ENCODE measurements at regions not wholly inside any gene's neighbourhood (a gene's known extent, or its start where the extent isn't known, plus 50 kb on each side); places are given as distances from the start of the nearest gene placed in this dataset.
"Not testable (repeated sequence)": the region's sequence is repeated elsewhere in the genome, so short reads cannot be mapped to it uniquely, and the experiment has no call there.

DNA sequence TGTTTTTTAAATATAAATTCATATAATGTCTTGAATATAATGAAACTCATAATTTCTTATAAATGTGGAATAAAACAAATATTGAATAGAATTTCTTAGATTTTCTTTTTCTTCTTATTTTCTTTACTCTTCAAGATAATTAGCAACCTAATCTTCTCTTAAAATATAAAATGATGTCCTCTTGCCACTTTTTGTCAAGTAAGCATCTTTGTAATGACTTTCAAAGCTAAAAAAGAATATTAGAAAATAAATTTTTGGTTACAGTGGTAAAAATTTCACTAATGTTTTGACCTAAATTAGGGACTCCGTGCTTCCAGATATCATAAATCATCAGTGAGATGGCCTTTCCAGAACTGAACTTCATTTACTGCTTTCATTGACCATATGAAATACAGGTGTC lies 846.4 kb downstream of the FRK start:
- no peak for DNase-seq

DNA sequence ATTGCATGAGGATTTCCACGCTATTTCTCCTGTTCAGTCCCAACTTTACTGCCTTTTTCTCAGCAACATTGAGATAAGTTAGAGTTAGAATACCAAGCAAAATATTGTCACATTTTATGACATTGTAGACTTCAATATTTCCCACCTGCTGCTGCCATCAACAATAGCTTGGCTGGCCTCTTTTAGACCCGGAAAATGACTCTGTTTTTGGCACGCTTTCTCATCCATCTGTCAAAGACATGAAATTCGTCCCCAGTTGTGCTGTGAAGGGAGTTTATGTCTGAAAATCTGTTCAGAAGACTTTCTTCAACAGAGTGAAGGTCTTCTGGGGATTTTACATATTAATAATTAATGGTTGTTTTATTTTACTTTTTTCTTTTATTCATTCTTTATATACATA lies 857.3 kb downstream of the FRK start:
- no peak for DNase-seq

DNA sequence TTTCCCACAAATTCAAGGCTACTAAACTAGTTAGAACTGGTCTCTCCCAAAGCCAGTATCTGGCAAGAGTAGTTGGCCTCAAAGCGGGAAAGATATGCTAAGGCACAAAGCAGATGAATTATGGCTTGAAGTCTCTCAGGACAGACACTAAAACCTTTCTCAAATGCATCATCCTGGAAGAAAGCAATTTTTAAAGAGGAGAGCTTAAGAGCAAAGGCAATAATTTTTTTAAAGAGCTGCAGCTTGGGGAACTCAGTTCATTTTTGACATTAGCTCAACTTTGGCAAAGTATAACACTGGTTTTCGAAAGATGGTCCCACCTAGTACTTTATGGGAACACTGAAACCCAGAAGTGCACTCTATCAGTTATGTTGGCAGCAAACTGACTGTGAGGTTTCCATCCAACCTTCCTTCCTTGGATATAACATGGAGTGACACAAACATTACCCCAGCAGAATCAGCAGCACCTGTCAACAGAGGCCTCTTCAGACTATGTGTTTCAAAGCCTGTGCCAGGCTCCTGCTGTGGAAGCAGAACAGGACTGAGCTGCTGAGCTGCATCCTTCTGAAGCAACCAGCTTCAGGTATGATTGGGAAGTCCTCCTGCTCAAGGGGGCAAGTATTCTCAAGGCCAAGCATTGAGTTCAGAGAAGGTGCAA lies 852.3 kb upstream of the HS3ST5 start:
- peak in 2 of 3 experiments; percentile 16 to 50 for DNase-seq

DNA sequence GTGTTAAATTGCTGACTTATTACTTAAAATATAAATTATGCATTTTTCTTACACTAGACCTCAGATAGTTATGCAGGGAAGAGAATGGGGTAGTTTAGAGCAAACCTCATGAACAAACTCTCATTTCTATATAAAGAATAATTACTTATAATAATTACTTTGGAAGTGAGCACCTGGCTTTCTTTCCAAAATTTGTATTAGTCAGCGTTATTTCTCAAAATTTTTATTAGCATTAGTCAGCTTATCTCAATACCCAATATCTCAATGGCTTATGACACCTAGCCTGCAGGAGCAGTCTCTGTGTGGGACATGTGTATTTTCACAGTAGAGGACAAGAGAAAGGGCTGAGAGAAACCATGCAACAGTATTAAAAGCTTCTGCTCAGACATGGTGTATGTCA lies 849.2 kb upstream of the HS3ST5 start:
- DNase-seq: no peak

DNA sequence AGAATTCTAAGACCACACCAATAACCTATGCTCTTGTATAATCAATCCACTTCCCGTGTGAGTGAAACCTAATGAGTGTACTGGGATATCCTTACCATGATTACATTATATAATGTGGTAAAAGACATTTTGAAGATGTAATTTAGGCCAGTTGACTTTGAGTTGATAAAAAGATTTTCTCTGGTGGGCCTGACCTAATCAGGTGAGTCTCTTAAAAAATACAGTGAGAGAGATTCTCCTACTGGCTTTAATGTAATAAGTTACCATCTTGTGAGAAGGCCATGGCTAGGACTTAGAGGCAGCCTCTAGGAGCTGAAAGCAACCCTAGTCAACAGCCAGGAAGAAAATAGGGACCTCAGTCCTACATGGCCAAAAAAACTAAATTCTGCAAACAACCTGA lies 847.7 kb upstream of the HS3ST5 start:
- no peak for DNase-seq

DNA sequence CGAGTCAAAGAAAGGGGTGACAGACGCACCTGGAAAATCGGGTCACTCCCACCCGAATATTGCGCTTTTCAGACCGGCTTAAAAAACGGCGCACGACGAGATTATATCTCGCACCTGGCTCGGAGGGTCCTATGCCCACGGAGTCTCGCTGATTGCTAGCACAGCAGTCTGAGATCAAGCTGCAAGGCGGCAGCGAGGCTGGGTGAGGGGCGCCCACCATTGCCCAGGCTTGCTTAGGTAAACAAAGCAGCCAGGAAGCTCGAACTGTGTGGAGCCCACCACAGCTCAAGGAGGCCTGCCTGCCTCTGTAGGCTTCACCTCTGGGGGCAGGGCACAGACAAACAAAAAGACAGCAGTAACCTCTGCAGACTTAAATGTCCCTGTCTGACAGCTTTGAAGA lies 832.6 kb upstream of the HS3ST5 start:
- not testable (repeated sequence) for DNase-seq

DNA sequence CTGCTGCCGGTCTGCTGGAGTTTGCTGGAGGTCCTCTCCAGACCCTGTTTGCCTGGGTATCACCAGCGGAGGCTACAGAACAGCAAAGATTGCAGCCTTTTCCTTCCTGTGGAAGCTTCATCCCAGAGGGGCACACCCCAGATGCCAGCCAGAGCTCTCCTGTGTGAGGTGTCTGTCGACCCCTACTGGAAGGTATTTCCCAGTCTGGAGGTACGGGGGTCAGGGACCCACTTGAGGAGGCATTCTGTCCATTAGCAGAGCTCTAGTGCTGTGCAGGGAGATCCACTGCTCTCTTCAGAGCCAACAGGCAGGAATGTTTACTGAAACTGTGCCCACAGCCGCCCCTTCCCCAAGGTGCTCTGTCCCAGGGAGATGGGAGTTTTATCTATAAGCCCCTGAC lies 823.1 kb upstream of the HS3ST5 start:
- not testable (repeated sequence) for DNase-seq

DNA sequence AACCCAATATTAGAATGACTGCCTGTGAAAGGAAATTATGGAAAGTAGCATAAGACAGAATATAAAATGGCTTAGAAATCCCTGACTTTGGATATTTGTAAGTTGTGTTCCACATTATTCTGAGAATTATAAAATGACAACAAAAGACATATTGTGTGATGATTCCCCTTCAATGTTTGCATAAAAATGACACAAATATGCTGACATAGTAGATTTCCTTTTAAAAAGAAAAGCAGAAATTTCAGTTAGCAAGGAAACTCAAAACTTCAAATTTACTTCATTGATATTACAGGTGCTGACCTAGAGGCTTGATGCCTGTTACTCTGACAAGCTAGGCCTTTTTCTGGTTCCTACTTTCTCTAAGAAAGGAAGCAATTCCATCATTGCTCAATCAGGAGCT lies 816.9 kb upstream of the HS3ST5 start:
- no peak for DNase-seq

DNA sequence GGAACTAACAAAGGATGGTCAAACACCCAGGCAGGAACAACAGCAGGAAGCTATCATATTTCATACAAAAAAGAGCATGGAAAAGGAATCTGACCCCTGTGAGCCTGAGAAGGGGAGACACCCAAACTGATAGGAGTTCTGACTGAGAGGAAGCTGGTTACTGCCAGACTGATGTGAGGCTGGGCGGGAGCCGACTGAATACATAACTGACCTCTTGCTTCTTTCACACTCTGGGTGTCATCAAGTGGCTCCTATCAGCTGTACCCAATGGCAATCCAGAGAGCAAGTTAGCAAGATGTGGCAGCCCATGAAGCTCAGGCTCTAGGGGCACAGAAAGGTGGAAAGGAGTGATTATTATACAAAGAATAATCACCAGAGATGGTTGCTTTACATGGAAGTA lies 795.1 kb upstream of the HS3ST5 start:
- no peak for DNase-seq

DNA sequence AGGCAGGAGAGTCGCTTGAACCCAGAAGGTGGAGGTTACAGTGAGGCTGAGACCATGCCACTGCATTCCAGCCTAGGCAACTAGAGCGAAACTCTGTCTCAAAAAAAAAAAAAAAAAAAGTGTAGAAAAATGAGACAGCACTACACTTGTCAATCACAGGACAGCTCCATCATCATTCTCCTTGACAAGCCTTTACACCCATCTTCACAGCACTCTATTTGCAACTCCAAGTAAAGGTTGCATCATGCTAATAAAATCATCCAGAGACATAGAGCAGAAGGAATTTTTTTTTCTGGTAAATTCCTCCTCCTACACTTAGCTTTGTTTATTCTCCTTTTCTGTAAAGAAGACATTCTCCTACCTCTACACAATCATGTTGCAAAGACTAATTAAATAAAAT lies 791.0 kb upstream of the HS3ST5 start:
- DNase-seq: no peak

DNA sequence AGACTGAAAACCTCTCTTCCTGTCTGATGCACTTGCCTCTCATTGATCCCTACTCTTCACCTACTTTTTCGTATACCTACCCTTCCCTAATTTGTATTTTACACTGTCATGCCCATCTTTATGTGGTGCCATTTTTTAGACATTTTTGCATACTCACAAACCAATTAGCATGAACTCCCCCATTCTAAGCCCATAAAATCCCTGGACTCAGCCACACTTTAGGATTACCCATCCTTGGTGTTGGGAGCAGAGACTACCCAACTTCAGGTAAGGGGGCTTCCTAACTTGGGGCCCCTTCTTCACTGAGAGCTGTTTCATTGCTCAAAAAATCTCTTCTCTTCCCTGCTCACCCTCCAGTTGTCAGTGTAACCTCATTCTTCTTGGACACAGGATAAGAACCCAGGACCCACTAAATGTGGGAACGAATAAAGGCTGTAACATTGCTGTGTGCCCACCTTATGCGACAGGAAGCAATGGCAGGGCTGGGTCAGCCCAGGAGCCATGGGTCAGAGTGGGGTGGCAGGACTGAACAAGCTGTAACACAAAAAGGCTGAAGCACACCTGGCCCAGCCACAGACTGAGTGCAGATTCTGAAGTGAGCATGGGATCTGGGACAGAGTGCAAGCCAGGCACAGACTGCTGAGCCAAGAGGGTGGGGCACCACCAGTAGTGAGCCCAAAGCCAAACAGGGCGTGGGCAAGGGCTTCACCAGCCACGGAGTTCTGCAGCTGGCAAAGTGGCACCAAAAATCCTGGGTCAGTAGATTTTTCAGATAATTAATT lies 789.1 kb upstream of the HS3ST5 start:
- DNase-seq: no peak

DNA sequence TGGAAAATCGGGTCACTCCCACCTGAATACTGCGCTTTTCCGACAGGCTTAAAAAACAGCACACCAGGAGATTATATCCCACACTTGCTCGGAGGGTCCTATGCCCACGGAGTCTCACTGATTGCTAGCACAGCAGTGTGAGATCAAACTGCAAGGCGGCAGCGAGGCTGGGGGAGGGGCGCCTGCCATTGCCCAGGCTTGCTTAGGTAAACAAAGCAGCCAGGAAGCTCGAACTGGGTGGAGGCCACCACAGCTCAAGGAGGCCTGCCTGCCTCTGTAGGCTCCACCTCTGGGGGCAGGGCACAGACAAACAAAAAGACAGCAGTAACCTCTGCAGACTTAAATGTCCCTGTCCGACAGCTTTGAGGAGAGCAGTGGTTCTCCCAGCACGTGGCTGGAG lies 778.7 kb upstream of the HS3ST5 start:
- not testable (repeated sequence) for DNase-seq

DNA sequence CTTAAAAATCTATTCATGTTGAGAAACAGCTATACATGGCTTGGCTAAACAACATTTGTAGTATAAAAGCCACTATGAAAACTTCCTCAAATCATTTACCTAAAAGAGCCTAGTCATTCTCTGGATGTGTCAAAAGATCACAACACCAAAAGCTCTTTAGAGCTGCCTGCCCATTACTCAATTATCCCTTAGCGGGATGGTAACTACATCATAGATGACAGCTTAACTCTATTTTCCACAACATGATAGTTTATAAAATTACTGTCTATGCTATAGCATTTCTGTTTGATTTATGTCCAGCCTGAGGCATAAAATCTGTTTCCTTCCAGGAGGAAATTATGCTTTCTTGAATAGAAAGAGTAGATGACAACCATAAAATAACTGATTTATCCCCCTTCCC lies 777.6 kb upstream of the HS3ST5 start:
- DNase-seq: peak in 2 of 3 experiments; percentile 9 to 77

DNA sequence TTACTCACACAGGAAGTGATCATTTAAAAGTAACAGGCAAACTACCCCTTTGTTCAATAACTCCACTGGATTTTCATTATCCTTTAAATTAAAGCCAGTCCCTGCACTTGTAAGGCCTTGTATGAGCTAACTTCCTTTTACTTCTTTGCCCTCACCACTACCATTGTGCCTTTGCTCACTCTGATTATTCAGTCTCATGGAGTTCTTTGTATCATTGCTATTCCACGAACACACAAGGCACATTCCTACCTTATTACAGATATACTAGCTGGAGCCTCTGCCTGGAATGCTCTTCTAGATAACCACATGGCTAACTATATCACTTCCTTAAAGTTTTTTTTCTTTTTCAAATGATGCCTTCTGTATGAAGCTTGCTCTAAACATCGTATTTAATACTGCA lies 748.6 kb upstream of the HS3ST5 start:
- no peak for DNase-seq

DNA sequence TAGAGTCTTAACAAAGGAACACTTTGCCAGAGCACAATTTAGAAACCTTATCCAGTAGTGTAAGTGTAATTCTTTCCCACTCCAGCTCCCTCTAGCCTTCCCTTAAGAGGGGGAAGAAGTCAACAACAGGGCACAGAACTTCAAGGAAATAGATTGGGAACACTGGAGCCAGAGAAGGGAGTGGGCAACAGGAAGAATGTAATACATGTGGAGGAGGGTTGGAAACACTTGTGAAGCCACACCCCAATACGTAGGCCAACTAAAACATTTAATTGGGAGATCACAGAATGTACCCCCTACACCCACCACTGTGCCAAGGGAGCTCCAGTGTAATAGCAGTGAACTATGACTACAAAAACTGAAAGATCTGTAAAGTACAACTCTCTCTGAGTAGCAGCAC lies 735.7 kb upstream of the HS3ST5 start:
- DNase-seq: no peak

DNA sequence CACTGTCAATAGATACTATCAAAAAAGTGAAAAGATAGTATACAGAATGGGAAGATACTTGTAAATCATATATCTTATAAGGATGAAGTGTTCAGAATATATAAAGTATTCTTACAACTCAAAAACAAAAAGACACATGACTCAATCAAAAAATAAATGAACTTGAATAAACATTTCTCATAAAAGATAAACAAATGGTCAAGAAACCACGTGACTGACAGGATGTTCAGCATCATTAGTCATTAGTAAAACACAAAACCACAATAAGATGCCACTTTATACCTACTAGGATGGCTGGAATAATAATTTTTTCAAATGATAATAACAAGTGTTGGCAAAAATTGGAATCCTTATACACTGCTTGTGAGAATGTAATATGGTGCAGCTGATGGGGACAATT lies 729.1 kb upstream of the HS3ST5 start:
- no peak for DNase-seq

DNA sequence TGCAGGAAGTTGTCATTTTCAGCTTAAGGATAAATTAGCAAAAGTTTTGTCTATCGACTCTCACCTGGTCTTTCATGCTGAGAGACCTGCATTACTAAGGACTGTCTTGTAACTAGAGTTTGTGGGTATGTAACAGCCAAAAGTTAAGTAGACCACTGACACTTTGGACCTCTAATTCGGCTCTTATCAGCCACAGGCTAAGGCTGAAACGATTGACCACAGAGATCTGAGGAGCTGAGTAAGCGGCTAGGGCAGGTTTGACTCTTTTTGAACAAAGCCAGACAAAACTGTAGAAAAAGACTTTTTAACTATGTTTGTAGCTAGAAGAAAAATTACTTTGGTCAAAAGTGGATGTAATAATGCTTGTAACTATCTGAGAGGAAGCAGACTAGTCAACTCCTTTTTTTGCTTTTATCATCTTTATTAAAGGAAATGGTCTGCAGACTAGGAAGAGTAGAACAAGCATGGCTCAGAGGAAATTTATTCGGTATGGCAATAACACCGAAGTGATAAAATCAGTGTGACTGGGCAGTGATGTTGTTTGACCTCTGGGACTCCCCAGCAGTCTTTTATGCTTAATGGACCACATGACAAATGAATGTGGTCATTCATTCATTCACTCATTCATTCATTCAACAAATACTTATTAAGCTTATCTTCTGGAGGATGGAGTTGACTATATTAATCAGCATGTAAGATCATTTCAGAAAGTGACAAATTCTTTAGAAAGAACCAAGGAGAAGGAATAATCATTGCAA lies 725.0 kb upstream of the HS3ST5 start:
- DNase-seq: no peak

DNA sequence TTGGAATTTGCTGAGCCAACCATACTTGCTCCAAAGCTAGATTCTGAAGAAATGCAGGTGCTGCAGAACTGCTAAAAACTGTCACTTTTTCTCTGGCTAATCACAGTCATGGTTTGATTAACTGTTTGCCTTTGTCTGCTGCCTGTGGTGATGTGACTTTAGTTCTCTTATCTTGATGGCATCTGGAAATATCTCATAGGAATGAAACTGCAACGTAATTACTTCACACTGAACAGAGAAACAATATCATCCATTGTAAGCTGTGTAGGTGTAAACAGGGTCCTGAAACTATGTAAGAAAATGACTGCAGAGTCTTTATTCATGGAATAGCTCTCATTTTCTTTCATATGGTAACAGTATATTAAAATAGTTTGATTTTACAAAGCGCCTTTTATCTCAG lies 721.9 kb upstream of the HS3ST5 start:
- DNase-seq: peak in 1 of 3 experiments; percentile 10

DNA sequence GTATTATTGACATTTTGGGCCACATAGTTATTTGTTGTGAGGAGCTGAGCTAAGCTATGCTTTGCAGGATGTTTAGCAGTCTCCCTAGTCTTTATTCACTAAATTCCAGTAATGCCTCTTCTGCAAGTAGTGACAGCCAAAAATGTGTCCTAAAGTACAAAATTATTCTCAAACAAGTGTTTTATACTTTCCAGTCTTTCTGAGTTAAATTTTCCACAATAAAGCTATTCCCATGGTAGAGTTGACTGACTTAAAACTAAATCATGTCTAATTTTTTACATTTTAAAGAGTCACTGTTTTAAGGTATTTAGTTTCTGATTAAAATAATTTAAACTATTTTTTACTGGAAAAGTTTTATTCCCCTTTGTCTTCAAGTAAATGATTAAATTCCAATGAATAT lies 717.8 kb upstream of the HS3ST5 start:
- no peak for DNase-seq

DNA sequence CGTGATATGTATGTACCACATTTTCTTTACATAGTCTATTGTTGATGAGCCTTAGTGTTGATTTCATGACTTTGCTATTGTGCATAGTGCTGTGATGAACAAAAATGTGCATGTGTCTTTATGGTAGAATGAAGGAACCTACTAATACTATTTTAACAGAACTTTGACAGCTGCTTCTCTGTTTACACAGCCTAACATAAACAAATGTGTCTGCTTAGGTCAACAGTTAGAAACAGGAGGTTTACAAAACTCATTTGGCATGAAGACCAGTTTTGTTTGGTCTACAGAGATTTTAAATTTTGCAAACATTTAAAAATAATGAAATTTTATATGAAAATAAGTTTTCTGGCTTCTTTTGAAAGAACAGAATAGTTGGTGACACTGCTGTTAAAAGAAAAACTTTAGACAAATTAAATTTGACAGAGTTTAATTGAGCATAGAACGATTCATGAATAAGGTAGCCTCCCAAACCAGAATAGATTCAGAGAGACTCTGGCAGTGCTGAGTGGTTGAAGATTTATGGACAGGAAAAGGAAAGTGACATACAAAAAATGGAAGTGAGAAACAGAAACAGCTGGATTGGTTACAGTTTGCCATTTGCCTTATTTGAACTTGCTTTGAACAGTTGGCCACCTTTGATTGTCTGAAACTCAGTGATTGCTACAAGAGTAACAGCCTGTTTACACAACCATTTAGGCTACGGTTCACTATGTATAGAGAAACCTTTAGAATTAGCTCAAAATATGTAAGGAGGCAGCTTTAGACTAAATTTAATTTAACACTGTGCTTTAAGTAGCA lies 715.8 kb upstream of the HS3ST5 start:
- DNase-seq: peak in 2 of 3 experiments; percentile 26 to 77

DNA sequence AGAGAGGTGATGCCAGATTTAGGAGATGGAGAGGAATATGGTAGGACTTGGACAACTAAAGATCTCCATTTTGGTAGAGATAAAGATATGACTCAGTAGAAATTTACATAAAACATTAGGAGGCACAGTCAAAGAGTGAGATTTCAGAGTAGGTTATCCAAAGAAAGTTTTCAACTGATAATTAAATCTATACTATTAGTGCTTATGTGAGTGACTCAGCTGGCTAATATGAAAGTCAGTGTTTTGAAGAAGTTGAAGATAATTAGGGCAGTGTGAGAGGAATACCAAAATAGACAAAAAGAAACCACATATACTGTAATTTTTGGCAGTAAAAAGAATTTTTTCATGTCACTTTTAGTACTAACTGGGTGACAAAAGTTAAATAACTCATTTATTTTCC lies 712.8 kb upstream of the HS3ST5 start:
- DNase-seq: no peak

DNA sequence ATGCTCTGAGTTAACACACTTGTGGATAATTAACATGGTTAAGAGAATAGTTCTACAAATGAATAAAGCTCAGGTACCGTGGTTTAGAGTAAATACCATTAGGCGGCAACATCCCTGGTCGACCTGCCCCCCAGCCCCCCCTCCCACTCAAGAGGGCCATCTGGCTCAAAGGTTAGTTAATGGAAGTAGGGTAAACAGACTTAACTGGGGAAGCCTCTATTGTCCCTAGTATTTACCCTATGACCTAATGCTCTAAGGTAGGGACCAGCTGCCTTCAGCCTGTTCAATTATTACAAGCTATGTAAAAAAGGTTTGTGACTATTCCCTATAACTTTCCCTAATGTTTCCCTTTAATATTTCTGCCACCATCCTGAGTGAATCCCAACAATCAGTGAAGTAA lies 711.4 kb upstream of the HS3ST5 start:
- peak in 2 of 3 experiments; percentile 61 to 90 for DNase-seq
